ENCODE measurements at regions not wholly inside any gene's neighbourhood (a gene's known extent, or its start where the extent isn't known, plus 50 kb on each side); places are given as distances from the start of the nearest gene placed in this dataset.

GRCh38 chr1:164265232-164265631, 293.8 kb upstream of the PBX1 start:
- Mint-ChIP-seq H3K4me1 (ENCODE audit: low read depth) (no peaks in the 10 kb centered on the region), H3K4me3 (ENCODE audit: unreplicated experiment) (no peak overlapping the region), H3K27ac (ENCODE audit: unreplicated experiment) (no peak overlapping the region), H3K27me3 (ENCODE audit: low read depth) (peaks cover 8% of the 10 kb centered on the region), H3K9me3 (ENCODE audit: low read depth) (no peaks in the 10 kb centered on the region), H3K36me3 (ENCODE audit: low read depth) (no peaks in the 10 kb centered on the region)
- TF ChIP-seq CTCF (IDR thresholded peaks at IDR 0.05) = no peak
- no peak for DNase-seq (ENCODE audit: low spot score)

DNA sequence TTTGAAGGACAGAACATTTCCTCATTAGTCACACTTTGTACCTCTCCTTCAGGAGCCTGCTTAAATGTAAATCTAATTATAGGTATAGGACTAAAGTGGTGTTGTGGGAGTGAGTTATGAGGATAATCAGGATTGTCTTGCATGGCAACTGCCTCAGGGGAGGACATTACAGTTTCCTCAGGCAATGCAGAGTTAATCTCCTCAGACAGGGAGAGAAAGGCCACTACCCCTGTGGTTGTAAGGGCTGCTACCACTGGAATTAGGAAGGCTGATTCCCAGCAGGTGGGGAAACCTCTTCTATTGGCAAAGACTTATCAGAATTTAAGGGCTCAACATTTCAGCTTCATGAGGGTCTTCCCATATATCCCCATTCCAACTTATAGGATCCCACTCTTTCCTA, 286.8 kb upstream of the PBX1 start:
- H3K36me3 Mint-ChIP-seq (ENCODE audit: low read depth) = no peaks in the 10 kb centered on the region
- peaks cover 3% of the 10 kb centered on the region for H3K27me3 Mint-ChIP-seq (ENCODE audit: low read depth)
- no peak overlapping the region for H3K27ac Mint-ChIP-seq (ENCODE audit: unreplicated experiment)
- TF ChIP-seq CTCF (IDR thresholded peaks at IDR 0.05) = no peak
- H3K9me3 Mint-ChIP-seq (ENCODE audit: low read depth) = no peaks in the 10 kb centered on the region
- H3K4me1 Mint-ChIP-seq (ENCODE audit: low read depth) = no peaks in the 10 kb centered on the region
- no peak overlapping the region for H3K4me3 Mint-ChIP-seq (ENCODE audit: unreplicated experiment)
- DNase-seq (ENCODE audit: low spot score) = no peak

GRCh38 chr1:164296172-164296571, 262.8 kb upstream of the PBX1 start:
- no peak for DNase-seq (ENCODE audit: low spot score)
- Mint-ChIP-seq H3K27me3 (ENCODE audit: low read depth) (peaks cover 10% of the 10 kb centered on the region), H3K27ac (ENCODE audit: unreplicated experiment) (no peak overlapping the region), H3K9me3 (ENCODE audit: low read depth) (peaks cover 5% of the 10 kb centered on the region), H3K36me3 (ENCODE audit: low read depth) (no peaks in the 10 kb centered on the region), H3K4me1 (ENCODE audit: low read depth) (no peaks in the 10 kb centered on the region), H3K4me3 (ENCODE audit: unreplicated experiment) (no peak overlapping the region)
- TF ChIP-seq CTCF (IDR thresholded peaks at IDR 0.05) = no peak

GRCh38 chr1:164308101-164308500, 250.9 kb upstream of the PBX1 start:
- TF ChIP-seq CTCF (IDR thresholded peaks at IDR 0.05) = no peak
- no peak overlapping the region for H3K27ac Mint-ChIP-seq (ENCODE audit: unreplicated experiment)
- no peak for DNase-seq (ENCODE audit: low spot score)
- no peaks in the 10 kb centered on the region for H3K4me1 Mint-ChIP-seq (ENCODE audit: low read depth)
- H3K27me3 Mint-ChIP-seq (ENCODE audit: low read depth) = peaks cover 9% of the 10 kb centered on the region
- peaks cover 2% of the 10 kb centered on the region for H3K9me3 Mint-ChIP-seq (ENCODE audit: low read depth)
- no peak overlapping the region for H3K4me3 Mint-ChIP-seq (ENCODE audit: unreplicated experiment)
- H3K36me3 Mint-ChIP-seq (ENCODE audit: low read depth) = no peaks in the 10 kb centered on the region

- no peaks in the 10 kb centered on the region for H3K4me1 Mint-ChIP-seq (ENCODE audit: low read depth)
- H3K9me3 Mint-ChIP-seq (ENCODE audit: low read depth) = no peaks in the 10 kb centered on the region
- H3K36me3 Mint-ChIP-seq (ENCODE audit: low read depth) = no peaks in the 10 kb centered on the region
- no peak overlapping the region for H3K4me3 Mint-ChIP-seq (ENCODE audit: unreplicated experiment)
- DNase-seq (ENCODE audit: low spot score) = no peak
- H3K27ac Mint-ChIP-seq (ENCODE audit: unreplicated experiment) = no peak overlapping the region
- H3K27me3 Mint-ChIP-seq (ENCODE audit: low read depth) = peaks cover 11% of the 10 kb centered on the region
- TF ChIP-seq CTCF (IDR thresholded peaks at IDR 0.05) = no peak
These were observed 248.8 kb upstream of the PBX1 start for GRCh38 chr1:164310166-164310565.
